HG03025 (cell line): ENCODE measurements at regions not wholly inside any gene's neighbourhood (a gene's known extent, or its start where the extent isn't known, plus 50 kb on each side); places are given as distances from the start of the nearest gene placed in this dataset.

Experiments used
- ATAC-seq: cut with Tn5 transposase; IDR thresholded peaks from one replicate; pipeline ENCODE4 v1.9.1; 2021; ENCODE audit warnings: mild to moderate bottlenecking, moderate library complexity; ENCODE audit not compliant: unreplicated experiment, low FRiP score

DNA sequence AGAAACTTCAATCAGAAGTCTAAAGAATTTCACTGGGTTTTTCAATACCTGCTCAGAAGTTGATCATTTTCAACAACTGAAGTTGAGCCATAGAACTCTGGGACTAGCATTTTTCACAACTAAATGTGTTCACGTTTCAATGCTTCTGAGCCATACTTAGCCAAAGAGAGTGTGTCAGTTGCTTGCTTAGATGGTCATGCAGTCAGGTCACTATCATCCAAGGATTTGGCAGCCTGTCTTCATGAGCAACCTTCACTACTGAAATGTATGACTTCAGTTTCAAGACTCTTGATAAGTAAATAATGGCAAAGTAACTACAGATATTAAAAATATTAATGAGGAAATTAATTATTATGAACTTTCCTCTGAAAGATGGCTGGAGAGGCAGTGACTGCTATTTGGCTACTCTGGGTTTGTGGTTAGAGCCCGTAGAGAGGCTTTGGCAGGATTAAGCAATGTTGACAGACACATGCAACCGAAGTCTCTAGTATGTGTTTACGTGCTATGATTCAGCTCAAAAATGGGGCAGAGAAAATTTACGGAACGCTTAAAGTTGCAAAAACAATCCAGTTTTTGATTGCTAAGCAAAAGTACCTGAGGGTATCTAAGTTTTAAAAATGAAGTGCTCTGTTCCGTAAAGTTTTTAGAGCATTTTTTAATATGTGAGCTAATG, 133.8 kb downstream of the GMNC start:
- no peak for ATAC-seq

DNA sequence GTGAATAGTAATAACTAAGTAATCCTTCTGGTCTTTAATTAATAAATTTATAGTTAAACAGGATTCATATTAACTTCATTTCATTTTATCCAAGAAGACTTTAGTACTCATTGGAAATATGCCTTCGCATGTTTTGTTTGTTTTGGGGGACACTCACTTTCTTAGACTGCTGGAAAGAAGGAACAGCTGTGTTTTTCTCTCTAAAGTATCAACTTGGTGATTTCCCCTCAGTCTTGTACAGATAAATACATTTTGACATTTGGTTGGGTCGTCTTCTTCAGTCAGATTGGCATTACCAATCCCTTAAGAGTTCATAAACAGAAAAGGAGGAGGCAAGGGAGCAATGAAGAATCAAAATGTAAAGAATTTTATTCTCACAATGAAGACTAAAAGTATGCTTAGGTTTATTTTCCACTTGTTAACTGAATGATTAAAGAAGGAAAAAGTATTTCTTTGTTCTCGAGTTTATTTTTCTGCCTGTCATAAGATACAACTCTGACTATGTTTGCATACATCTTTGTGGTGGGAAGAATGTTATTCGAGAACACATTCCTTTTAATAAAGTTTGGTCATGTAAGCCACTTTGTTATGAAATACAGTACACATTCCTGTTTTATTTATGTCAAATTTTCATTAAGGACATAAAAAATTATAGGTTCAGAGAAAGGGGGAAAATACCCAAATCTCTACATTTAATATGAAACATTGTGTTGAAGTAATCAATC, 140.2 kb downstream of the GMNC start:
- no peak for ATAC-seq

DNA sequence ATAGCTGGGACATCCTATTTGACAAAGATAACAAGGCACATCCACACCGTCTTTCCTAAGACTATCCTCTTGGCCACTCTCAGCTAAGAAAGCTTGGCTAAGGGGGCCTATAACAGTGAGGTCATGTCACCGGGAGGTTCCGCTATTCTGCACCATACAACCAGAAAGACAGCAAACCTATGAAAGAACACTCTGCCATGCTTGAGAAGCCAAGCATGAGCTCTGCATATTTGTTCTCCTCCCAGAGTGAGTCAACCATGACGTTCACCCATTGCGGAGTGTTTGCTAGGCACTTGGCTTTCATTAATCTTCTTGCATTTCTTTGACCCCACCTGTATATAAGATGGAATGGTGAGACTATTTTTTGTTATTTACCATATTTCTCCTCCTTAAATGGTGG, 141.2 kb downstream of the GMNC start:
- peak; percentile 85 for ATAC-seq

DNA sequence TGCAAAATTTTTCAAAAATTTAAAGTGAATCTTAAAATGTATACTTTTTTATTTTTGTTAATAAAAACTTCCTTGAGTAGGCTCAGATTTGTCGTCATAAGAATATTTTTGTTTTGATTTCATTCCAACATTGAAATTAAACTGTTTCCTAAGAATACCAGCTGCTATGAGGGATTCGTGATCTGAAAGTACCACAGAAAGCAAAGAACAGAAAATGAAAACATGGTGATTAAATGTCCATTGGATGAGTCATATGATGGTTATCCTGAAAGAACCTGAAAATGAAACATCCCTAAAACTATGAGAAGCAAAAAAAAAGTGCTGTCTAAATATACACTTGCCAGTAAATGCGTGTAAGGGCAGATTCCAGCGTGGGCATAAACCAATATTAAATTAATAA, 143.8 kb downstream of the GMNC start:
- ATAC-seq, result no peak

DNA sequence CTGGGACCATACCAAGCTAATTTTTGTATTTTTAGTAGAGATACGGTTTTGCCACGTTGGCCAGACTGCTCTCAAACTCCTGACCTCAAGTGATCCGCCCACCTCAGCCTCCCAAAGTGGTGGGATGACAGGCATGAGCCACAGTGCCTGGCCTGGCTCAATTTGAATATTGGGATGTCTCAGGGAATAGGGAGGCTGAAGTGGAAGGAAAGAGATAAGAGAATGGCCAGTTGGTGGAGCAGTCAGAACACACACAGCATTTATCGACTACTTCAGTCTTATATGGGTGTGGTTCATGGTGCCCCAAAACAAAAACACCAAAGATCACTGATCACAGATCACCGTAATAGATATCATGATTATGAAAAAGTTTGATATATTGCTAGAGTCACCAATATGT, 144.4 kb downstream of the GMNC start:
- ATAC-seq, result no peak

DNA sequence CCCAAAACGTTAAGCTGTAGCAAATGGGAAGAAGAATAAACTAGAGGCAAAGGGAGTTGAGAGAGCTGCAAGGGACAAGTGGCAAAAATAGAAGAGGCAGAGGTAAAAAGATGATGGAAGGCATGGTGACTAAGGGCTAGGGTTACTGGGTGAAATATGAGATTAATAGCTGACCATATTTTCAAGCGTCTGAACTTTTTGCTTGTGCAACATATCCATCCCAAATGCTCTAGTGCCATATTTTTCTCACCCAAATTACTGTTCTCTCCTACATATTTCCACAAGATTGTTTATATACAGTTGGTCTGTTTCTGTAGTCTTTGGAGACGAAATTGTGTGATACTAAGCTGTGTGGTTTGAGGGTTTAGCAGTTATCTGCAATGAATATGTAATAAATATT, 145.5 kb downstream of the GMNC start:
- no peak for ATAC-seq

DNA sequence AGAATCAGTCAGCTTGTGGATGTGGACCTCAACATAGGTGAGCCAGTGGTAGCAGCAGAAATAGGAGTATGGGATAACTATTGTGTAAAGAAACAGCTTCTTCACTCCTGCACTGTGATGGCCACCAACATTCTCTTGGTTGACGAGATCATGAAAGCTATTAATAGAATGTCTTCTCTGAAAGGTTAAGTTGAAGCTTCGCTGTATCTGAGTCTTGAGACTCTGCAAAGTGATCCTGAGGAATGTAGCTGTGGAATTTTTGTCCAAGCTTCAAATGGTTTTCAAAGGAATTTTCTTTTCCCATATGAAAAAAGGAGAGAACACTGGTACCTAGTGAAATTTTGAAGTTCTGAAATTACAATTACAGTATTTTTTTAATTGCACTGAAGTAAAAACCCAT, 146.3 kb downstream of the GMNC start:
- no peak for ATAC-seq

DNA sequence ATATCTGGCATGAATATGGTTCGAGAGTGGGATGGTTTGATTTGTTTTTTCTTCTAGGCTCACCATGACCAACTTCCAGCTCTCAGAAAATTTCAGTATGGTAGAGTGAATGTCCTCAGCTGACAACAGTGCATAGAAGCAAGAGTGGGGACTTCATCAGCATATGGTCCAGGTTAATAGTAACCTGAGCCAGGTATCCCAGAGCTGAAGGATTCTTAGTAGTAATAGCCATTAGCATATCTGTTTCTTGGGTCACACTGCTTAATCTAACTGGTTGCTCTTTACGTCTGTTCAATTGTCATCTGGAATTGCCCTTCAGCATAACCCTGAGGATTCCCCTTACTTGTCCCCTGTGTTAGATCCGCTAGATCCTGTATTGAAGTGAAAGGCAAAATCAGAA, 151.8 kb downstream of the GMNC start:
- ATAC-seq, result no peak

DNA sequence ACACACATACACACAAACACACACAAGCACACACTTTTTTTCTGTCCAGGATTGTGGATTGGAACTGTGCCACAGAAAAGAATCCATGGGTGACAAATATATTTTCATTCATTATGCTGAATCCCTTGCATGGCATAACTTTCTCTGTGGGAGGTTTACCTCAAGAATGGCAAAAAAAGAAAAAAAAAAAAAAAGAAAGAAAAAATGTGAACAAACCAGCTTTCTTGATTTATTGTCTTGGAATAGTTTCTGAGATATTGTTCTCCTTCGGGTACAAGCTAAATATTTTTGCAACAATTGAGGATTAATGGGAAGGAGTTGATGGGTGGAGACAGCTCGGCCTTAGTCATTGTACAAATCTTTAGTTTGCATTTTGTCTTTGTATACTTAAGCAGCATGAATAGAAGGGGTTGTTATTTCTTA, 153.1 kb downstream of the GMNC start:
- no peak for ATAC-seq
